ENCODE measurements at regions not wholly inside any gene's neighbourhood (a gene's known extent, or its start where the extent isn't known, plus 50 kb on each side); places are given as distances from the start of the nearest gene placed in this dataset.

GRCh38 chr6:122040261-122040660 is 359.2 kb upstream of the HSF2 start:
- no peaks in the 10 kb centered on the region for H3K4me1 Mint-ChIP-seq (ENCODE audit: low read depth, unreplicated experiment)
- no peak for DNase-seq
- H3K27ac Mint-ChIP-seq (ENCODE audit: unreplicated experiment): no peak overlapping the region
- TF ChIP-seq CTCF (IDR thresholded peaks at IDR 0.05; ENCODE audit: partially characterized antibody, unreplicated experiment): no peak
- no peaks in the 10 kb centered on the region for H3K27me3 Mint-ChIP-seq (ENCODE audit: unreplicated experiment)
- H3K36me3 Mint-ChIP-seq (ENCODE audit: unreplicated experiment): no peaks in the 10 kb centered on the region
- H3K9me3 Mint-ChIP-seq (ENCODE audit: unreplicated experiment): no peaks in the 10 kb centered on the region
- H3K4me3 Mint-ChIP-seq (ENCODE audit: unreplicated experiment): no peak overlapping the region

GRCh38 chr6:122042380-122042779 is 357.1 kb upstream of the HSF2 start:
- Mint-ChIP-seq H3K4me3 (ENCODE audit: unreplicated experiment) (no peak overlapping the region), H3K27me3 (ENCODE audit: unreplicated experiment) (no peaks in the 10 kb centered on the region), H3K4me1 (ENCODE audit: low read depth, unreplicated experiment) (no peaks in the 10 kb centered on the region), H3K27ac (ENCODE audit: unreplicated experiment) (no peak overlapping the region), H3K36me3 (ENCODE audit: unreplicated experiment) (no peaks in the 10 kb centered on the region), H3K9me3 (ENCODE audit: unreplicated experiment) (no peaks in the 10 kb centered on the region)
- no peak for DNase-seq
- no peak for TF ChIP-seq CTCF (IDR thresholded peaks at IDR 0.05; ENCODE audit: partially characterized antibody, unreplicated experiment)

- Mint-ChIP-seq H3K4me3 (ENCODE audit: unreplicated experiment) (no peak overlapping the region), H3K9me3 (ENCODE audit: unreplicated experiment) (no peaks in the 10 kb centered on the region), H3K4me1 (ENCODE audit: low read depth, unreplicated experiment) (no peaks in the 10 kb centered on the region), H3K36me3 (ENCODE audit: unreplicated experiment) (no peaks in the 10 kb centered on the region), H3K27ac (ENCODE audit: unreplicated experiment) (no peak overlapping the region), H3K27me3 (ENCODE audit: unreplicated experiment) (no peaks in the 10 kb centered on the region)
- DNase-seq: no peak
- TF ChIP-seq CTCF (IDR thresholded peaks at IDR 0.05; ENCODE audit: partially characterized antibody, unreplicated experiment): no peak
Measured at GRCh38 chr6:122042960-122043735, 356.3 kb upstream of the HSF2 start.

- Mint-ChIP-seq H3K4me1 (ENCODE audit: low read depth, unreplicated experiment) (no peaks in the 10 kb centered on the region), H3K9me3 (ENCODE audit: unreplicated experiment) (no peaks in the 10 kb centered on the region), H3K4me3 (ENCODE audit: unreplicated experiment) (no peak overlapping the region), H3K27ac (ENCODE audit: unreplicated experiment) (no peak overlapping the region), H3K27me3 (ENCODE audit: unreplicated experiment) (peaks cover 2% of the 10 kb centered on the region), H3K36me3 (ENCODE audit: unreplicated experiment) (no peaks in the 10 kb centered on the region)
- DNase-seq: no peak
- no peak for TF ChIP-seq CTCF (IDR thresholded peaks at IDR 0.05; ENCODE audit: partially characterized antibody, unreplicated experiment)
Measured at GRCh38 chr6:122048570-122048969, 350.9 kb upstream of the HSF2 start.

- DNase-seq: no peak
- no peaks in the 10 kb centered on the region for H3K9me3 Mint-ChIP-seq (ENCODE audit: unreplicated experiment)
- no peak overlapping the region for H3K27ac Mint-ChIP-seq (ENCODE audit: unreplicated experiment)
- H3K27me3 Mint-ChIP-seq (ENCODE audit: unreplicated experiment): peaks cover 2% of the 10 kb centered on the region
- TF ChIP-seq CTCF (IDR thresholded peaks at IDR 0.05; ENCODE audit: partially characterized antibody, unreplicated experiment): no peak
- H3K4me3 Mint-ChIP-seq (ENCODE audit: unreplicated experiment): no peak overlapping the region
- H3K4me1 Mint-ChIP-seq (ENCODE audit: low read depth, unreplicated experiment): no peaks in the 10 kb centered on the region
- H3K36me3 Mint-ChIP-seq (ENCODE audit: unreplicated experiment): no peaks in the 10 kb centered on the region
Measured at GRCh38 chr6:122049341-122049740, 350.1 kb upstream of the HSF2 start.
